Activated CD4-positive, CD25-positive, alpha-beta regulatory T cell (primary cell): ENCODE measurements at regions not wholly inside any gene's neighbourhood (a gene's known extent, or its start where the extent isn't known, plus 50 kb on each side); places are given as distances from the start of the nearest gene placed in this dataset.

ENCODE experiments used
- DNase-seq, 4 experiments: peaks; one replicate each; lab custom pipeline; 2025; lab: John Stamatoyannopoulos, UW

DNA sequence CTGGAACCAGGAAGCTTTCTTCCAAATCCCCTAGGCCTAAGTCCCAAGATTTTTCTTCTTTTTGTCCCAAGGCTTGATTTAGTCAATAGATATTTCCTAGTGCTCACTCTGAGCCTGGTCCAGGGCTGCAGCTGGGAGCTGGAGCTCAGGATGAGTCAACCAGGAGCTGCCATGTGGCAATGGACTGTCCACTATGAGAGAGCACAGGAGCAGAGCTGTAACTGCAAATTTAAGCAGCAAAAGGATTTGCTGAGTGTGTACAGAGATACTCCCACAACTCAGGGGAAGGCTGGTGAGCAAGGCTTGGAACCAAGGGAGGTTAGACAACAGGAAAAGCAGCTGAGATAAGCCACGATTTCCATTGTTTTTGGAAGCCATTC is 92.1 kb upstream of the CXCL12 start:
- no peak for DNase-seq

GRCh38 chr10:44478040-44478439 is 93.1 kb upstream of the CXCL12 start:
- DNase-seq = no peak

DNA sequence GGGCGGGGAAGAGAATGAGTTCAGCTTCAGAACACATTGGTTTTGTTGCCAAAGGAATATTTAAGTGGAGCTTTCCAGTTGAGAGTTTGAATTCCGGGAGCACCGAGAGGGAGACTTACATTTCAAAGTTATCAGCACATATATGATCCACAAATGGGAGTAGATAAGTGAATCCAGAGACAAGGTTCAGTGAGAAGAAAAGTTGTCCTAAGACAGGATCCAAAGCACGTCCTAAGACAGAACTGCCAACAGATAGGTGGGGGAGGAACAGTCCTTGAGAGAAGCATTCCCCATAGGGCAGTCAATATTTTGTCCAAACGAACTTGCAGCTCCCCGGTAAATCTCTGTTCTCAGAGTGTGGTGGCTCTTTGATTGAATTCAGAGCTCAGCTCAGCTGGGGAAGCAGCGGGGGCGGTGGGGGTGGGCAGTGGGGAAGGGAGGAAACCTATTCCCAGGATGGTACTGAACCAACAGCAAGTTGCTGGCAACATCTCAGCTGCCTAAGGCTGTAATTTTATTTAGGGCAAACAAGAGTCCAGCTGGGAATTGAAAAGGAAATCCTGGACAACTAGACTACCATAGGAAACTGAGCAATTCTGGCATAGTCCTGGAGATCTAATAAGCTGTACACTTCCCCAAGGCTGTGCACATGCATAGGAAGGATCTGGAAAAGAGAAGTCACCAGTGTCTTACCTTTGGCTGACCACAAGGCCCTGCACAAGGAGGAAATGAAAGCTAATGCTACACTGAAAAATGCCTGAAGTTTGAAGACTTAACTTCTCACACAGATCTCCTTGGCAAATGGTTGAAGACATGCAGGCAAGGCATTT is 94.2 kb upstream of the CXCL12 start:
- DNase-seq = no peak

DNA sequence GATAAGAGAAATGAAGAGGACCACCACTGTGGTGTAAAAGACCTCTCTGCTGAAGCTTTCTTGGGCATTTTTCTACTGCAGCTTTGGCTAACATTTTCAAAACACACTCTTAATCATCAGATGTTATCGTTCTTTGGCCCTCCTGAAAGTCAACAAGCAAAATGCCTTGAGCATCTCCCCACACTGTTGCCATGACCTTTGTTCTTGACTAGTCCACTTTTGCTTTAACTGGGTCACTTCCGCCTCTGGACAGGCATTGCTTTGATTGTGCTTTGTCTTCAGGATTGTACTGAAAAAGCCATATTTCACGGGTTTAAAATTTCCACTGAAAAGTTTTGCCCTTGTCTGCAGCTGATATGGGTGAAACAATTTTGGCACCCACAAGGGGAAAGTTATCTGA is 107.8 kb upstream of the CXCL12 start:
- DNase-seq = no peak

DNA sequence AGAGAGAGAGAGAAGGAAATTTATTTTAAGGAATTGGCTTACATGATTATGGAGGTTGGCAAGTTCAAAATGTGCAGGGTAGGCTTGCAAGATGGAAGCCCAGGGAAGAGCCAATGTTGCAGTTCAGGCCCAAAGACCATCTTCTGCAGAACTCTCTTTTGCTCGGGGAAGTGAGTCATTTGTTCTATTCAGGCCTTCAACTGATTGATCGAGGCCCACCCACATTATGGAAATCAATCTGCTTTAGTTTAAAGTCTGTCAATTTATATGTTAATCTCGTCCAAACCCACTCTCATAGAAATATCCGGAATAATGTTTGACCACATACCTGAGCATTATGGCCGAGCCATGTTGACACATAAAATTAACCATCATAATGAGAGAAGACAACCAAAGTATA is 113.3 kb upstream of the CXCL12 start:
- no peak for DNase-seq

GRCh38 chr10:44500451-44500850 is 115.6 kb upstream of the CXCL12 start:
- no peak for DNase-seq

DNA sequence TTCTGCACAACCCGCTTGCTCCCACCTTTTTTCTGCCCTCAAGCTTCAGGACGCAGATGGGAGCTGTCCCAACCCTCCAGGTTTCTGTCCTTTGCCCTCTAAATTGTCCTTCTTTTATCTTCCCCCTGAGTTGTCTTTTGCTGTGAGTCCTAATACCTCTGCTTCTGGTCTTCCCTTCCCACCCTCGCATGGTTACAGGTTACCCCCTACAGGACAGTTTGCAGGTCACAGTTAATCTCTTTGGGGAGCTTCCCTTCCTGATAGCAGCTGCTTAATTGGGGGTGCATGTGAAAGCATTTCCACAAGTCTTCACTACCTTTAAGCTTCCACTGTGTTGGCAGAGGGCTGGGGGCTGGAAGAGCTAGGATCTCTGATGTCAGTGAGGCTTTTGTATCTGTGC is 121.5 kb upstream of the CXCL12 start:
- no peak for DNase-seq

GRCh38 chr10:44510379-44511115 is 125.7 kb upstream of the CXCL12 start:
- DNase-seq = no peak

DNA sequence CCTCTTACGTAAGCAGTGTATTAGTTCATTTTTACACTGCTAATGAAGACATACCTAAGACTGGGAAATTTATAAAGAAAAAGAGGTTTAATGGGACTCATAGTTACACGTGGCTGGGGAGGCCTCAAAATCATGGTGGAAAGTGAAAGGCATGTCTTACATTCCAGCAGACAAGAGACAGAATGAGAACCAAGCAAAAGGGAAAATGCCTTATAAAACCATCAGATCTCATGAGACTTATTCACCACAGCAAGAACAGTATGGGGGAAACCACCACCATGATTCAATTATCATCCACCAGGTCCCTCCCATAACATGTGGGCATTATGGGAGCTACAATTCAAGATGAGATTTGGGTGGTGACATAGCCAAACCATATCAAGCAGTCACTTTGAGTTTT is 126.3 kb upstream of the CXCL12 start:
- no peak for DNase-seq

- DNase-seq = no peak
Measured at GRCh38 chr10:44511601-44512000, 126.7 kb upstream of the CXCL12 start.

DNA sequence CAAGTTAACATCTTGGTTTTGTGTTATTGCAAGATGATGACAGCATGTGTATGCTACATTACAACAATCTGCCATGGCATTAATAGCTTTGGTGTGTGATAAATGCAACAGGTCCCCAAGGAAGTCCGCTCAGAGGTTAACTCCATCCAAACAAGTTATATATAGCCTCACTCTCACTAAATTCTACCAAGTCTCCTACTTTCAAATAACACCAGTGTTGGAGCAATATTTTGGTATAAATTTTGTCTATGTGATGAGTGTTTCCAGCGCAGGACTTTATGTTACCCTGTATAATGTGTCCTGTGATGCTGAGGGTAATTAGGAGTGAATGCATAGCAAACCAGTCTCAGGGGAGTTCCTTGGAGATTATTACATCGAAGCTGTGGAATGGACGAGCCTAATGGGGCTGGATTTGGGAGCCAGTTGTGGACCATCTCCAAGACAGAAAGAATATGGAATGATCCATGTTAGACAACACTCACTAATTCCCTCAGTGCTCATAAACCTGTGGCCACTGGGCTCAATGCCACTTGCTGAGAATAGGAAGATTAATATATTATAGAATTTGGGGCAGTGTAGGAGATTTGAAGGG is 127.6 kb upstream of the CXCL12 start:
- DNase-seq = no peak

DNA sequence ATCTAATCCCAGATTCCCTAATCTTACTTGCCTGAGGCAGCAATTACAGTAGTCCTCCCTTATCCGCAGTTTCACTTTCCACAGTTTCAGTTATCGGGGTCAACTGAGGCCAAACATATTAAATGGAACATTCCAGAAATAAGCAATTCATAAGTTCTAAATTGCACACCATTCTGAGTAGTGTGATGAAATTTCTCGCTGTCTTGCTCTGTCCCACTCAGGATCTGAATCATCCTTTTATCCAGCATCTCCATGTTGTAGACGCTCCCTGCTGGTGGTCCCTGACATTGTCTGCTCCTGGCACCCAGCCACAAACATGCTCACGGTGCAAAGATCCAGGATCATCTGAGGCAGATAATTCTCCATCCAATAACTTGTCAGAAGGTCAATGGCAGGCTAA is 128.7 kb upstream of the CXCL12 start:
- DNase-seq = no peak

DNA sequence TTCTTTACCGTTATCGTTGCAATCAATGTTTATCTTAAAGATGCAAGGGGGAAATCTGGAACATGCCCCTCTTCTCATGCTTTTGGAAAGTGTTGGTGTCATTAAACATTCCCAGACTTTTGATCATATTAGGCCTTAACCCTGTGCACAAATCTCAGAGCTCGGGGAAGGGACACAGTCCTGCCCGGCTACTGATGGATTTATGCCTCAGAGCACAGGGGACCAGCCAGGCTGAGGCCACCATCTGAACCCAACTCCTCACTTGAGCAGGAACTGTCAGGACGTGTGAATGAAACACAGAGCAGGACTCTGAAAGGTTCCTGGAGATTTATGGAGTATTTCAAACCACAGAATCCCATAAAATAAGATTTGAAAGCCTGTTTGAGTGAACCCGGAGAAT is 132.0 kb upstream of the CXCL12 start:
- no peak for DNase-seq

DNA sequence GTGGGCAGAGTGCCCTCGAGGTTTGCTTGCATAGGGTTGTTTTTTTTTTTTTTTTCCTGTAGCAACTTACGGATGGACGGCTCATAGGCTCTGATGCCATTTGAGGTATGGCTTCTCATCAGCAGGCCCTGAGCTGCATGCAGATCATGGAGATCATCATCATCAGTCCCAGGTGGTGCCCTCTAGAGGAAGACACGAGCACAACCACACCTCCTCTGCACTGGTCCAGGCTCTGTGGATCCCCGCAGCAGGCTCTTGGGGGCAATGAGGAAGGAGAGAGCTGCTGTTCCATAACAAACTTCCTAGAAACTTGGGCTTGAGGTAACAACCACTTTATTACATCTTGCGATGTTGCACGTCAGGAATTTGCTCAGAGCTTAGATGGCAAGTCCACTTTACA is 132.7 kb upstream of the CXCL12 start:
- no peak for DNase-seq

DNA sequence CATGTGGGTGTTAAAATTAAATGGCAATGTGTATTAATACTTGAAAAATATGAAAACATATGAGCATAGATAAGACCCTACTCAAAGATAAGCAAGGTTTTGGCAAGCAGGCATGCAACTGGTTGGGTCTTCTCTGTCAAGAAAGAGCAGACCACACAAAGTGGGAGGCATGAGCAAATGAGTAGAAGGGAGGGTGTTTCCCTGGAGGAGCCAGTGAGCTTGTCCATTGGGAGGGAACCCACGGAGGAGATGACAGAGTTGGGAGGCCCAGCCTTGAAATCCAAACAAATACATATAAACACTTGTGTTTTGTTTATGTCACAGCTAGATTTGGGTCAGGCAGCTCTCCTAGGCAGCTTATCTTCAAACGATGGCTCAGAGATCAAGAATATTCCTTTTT is 134.5 kb upstream of the CXCL12 start:
- DNase-seq = no peak

- no peak for DNase-seq
Measured at GRCh38 chr10:44520651-44521050, 135.8 kb upstream of the CXCL12 start.

DNA sequence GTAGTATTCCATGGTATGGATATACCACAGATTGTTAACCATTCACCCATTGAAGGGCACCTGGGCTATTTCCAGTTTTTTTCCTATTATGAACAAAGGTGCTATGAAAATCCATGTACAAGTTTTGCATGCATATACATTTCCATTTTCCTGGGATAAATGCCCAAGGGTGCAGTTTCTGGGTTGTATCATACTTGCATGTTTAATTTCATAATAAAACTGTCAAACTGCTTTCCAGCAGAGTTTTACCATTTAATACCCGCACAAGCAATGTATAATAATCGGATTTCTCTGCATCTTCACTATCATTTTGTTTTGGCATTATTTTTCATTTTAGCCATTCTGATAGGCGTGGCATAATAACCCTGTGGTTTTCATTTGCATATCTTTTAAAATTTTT is 154.3 kb upstream of the CXCL12 start:
- DNase-seq = no peak

DNA sequence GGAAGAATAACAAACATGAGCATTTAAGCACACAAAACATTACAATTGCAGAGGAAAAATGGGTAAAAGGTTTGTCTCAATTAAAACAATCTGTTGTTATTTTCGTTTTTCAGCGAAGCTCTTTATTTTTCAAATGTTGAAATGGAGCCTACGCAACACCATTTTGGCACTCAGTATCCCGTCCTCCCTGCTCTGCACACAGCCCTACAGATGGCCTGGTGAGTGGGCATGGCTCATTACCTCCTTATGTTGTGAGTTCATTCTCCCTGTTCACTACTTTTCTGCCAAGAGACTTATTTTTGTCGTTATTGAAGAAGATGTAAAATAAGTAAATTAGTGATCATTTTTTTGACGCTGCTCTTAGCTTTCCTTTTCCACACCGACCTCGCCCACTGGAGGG is 167.8 kb upstream of the CXCL12 start:
- DNase-seq = no peak

GRCh38 chr10:44557596-44558191 is 172.8 kb upstream of the CXCL12 start:
- DNase-seq = no peak

- DNase-seq = no peak
Measured at GRCh38 chr10:44558521-44558920, 173.6 kb upstream of the CXCL12 start.

- DNase-seq = no peak
Measured at GRCh38 chr10:44564361-44564760, 179.5 kb upstream of the CXCL12 start.

DNA sequence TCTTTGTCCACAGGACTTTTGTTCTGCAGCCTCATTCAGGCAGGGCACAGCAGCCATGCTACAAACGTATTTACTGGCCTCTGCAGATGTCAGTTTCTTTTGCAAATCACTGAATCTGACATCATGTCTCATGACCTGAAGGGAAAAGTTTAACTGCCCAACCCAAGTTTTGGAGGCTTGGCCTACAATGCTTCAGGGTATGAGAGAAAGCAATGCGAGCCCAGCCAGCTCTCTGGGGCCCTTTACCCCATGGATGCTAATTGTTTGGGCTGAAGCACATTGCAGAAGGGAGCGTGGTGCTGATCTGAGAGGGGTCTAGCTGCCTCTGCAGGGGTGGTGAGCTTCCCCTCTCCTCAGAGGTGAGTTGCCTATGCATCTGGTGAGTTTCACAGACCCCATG is 179.9 kb upstream of the CXCL12 start:
- DNase-seq = no peak

DNA sequence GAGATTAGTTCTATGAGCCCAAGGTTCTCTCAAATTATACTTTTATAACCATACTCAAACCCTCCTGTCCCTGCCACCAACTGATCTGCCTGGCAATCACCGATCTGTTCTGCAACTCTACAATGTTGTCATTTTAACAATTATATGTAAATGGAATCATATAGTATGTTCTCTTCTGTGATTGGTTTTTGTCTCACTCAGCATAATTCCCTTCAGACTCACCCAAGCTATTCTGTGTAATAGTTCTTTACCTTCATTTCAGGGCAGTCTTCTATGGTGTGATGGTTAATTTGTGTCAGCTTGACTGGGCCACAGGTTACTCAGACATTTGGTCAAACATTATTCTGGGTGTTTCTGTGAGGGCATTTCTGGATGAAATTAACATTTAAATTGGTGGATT is 181.9 kb upstream of the CXCL12 start:
- DNase-seq = no peak
